Activated gamma-delta T cell treated with Interleukin-2 at 50 U/mL for 16 hours (primary cell): ENCODE measurements at regions not wholly inside any gene's neighbourhood (a gene's known extent, or its start where the extent isn't known, plus 50 kb on each side); places are given as distances from the start of the nearest gene placed in this dataset.
"Not testable (repeated sequence)": the region's sequence is repeated elsewhere in the genome, so short reads cannot be mapped to it uniquely, and the experiment has no call there.

Source experiments
- DNase-seq: peaks from one replicate; pipeline ENCODE4 v3.0.0-alpha.2; 2020

GRCh38 chr3:40649346-40649745 lies 124.6 kb downstream of the ZNF621 start:
- DNase-seq, result no peak

GRCh38 chr3:40652072-40652471 lies 127.3 kb downstream of the ZNF621 start:
- DNase-seq, result no peak

- no peak for DNase-seq
Observed at GRCh38 chr3:40653001-40653400, 128.2 kb downstream of the ZNF621 start.

- no peak for DNase-seq
Observed at GRCh38 chr3:40653878-40654277, 129.1 kb downstream of the ZNF621 start.

GRCh38 chr3:40655551-40655950 lies 130.8 kb downstream of the ZNF621 start:
- DNase-seq, result no peak

- no peak for DNase-seq
Observed at GRCh38 chr3:40657623-40658022, 132.9 kb downstream of the ZNF621 start.

- no peak for DNase-seq
Observed at GRCh38 chr3:40658305-40658704, 133.5 kb downstream of the ZNF621 start.

GRCh38 chr3:40660554-40660953 lies 135.8 kb downstream of the ZNF621 start:
- DNase-seq, result no peak

- DNase-seq, result no peak
Observed at GRCh38 chr3:40661284-40661683, 136.5 kb downstream of the ZNF621 start.

GRCh38 chr3:40663280-40663679 lies 138.5 kb downstream of the ZNF621 start:
- DNase-seq, result no peak

GRCh38 chr3:40669176-40669575 lies 144.4 kb downstream of the ZNF621 start:
- no peak for DNase-seq

GRCh38 chr3:40672861-40673260 lies 148.1 kb downstream of the ZNF621 start:
- no peak for DNase-seq

GRCh38 chr3:40677321-40677720 lies 152.6 kb downstream of the ZNF621 start:
- no peak for DNase-seq

GRCh38 chr3:40677749-40678148 lies 153.0 kb downstream of the ZNF621 start:
- DNase-seq, result no peak

GRCh38 chr3:40679290-40679689 lies 154.5 kb downstream of the ZNF621 start:
- no peak for DNase-seq

GRCh38 chr3:40680685-40681657 lies 156.2 kb downstream of the ZNF621 start:
- DNase-seq, result no peak

- DNase-seq, result no peak
Observed at GRCh38 chr3:40681658-40682055, 156.9 kb downstream of the ZNF621 start.

- no peak for DNase-seq
Observed at GRCh38 chr3:40689837-40690236, 165.1 kb downstream of the ZNF621 start.

- DNase-seq, result no peak
Observed at GRCh38 chr3:40690749-40691451, 166.1 kb downstream of the ZNF621 start.

- DNase-seq, result no peak
Observed at GRCh38 chr3:40691452-40691861, 166.7 kb downstream of the ZNF621 start.

GRCh38 chr3:40695848-40696247 lies 171.1 kb downstream of the ZNF621 start:
- no peak for DNase-seq

GRCh38 chr3:40698611-40699010 lies 173.9 kb downstream of the ZNF621 start:
- not testable (repeated sequence) for DNase-seq

GRCh38 chr3:40701016-40701588 lies 176.3 kb downstream of the ZNF621 start:
- no peak for DNase-seq

- no peak for DNase-seq
Observed at GRCh38 chr3:40704224-40704623, 179.5 kb downstream of the ZNF621 start.
